GM19351 (cell line): ENCODE measurements at regions not wholly inside any gene's neighbourhood (a gene's known extent, or its start where the extent isn't known, plus 50 kb on each side); places are given as distances from the start of the nearest gene placed in this dataset.

ENCODE experiments used
- ATAC-seq: cut with Tn5 transposase; IDR thresholded peaks from one replicate; pipeline ENCODE4 v1.9.1; 2021; ENCODE audit warnings: mild to moderate bottlenecking, moderate library complexity; ENCODE audit not compliant: unreplicated experiment

DNA sequence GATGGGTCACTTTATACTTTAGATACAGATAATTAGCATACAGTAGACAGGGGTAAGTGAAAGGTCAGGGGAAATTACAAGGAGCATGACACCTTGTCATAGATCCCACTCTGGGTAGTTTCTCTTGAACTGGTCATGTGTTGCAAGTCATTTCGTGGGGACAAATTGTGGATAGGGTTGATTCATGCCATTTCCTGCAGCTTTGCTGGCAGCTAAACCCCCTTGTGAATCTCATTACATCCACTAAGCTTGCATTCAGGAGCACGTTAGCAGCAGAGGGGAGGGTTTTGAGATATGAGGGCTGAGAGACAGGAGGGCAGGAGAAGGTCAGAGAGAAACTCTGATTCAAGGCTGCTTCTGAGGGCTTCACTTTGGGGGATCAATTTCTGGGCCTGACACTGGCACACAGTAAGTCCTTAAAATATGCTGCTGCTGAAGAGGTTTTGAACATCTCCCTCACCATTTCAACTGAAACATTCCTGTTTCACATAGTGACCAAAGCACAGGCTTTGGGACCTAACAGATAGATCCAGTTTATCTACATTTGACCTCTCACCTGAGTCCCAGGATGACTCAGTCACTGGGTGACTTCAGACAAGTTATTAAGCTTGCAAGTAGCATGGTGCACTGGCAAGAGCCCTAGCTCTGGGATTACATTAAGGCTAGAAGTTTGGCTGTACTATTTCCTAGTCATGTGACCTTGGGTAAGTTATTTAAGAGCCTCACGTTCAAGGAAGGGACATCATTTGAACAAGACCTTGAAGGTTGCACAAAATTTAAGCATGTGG, 206.0 kb upstream of the USP24 start:
- no peak for ATAC-seq

DNA sequence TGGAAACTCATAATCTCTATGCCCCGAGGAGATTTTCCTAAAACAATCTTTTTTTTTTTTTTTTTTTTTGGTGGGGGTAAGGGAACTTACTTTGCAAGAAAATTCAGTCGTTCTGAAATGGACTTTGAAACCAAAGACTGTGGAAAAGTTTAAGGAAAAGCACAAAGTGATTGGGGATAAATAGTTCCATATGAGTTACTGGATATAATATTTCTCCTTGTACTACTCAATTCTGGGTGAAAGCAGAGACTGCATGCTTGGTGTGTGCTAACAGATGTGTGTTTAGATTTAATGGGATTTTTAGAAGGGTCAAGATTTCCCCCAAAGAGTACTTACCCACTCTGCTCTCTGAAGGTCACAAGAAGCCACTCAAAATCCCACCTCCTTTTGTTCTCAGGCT, 204.9 kb upstream of the USP24 start:
- no peak for ATAC-seq

DNA sequence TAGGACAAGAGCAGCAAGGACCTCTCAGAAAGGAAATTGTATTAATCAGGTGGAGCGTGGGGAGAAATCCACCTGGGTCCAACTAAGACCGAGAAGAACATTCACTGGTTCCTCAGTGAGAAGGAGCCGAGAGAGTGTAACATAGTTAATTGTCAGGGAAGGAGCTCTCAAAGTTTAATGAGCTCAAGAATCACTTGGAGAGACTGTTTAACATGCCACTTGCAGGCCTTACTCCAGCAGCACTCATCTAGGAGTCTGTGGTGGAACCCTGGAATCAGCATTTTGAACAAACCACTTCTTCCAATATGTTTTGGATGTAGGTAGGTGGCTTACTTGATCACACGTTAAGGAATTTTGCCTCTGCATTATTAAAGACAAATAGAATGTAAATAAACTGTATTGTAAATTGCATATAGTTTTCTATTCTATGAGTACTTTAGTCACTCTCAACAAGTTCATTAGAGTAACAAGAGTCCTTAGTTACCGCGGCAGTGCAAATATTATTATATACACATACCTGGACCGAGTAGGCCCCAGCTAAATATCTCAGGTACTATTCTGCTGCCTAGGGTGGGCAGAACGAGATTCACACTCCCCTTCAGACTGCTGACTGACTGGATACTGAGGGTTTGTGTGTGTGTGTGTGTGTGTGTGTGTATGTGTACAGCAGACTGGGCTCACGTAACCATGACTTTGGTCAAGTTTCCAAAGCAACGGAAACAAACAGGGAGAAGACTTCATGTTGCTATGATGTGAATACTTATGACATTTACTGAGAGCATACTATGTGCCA, 203.2 kb upstream of the USP24 start:
- no peak for ATAC-seq

DNA sequence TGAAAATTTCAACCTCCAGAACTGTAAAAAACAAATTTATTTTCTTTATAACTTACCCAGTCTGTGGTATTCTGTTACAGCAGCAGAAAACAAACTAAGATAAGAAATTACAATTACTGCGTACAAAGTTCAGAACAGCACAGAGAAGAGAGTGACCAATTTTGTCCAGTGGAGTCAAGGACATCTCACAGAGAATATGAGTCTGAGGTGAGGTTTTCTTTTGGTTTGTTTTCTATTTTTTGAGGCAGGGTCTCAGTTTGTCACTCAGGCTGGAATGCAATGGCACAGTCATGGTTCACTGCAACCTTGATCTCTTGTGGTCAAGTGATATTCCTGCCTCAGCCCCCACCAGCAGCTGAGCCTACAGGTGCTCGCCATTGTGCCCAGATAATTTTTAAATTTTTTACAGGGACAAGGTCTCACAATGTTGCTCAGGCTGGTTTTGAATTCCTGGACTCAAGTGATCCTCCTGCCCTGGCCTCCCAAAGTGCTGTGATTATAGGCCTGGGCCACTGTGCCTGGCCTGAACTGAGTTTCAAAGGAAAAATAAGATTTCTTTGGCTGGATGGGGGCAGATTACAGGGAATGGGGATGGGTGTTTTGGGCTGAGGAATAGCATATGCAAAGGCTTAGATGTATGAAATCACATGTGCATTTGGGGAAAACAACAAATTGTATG, 201.1 kb upstream of the USP24 start:
- no peak for ATAC-seq

DNA sequence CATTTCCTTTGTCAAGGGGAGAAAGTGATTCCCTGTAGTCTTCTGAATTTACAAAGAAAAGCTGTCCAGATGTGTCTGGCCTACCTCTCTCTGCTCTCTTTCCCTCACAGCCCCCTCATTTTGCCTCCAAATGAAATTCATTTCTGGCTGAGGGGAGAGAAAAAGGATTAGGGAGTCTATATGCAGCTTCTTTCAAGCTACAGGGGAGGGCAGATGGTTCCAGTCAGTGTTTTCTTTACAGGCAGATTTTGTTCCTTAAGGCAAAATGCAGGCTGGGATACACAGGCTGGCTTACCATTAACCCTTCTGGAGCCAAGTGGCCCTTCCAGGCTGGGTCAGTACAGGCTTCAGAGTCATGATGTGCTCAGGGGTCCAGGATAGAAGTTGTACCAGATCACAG, 198.1 kb upstream of the USP24 start:
- ATAC-seq, result no peak

DNA sequence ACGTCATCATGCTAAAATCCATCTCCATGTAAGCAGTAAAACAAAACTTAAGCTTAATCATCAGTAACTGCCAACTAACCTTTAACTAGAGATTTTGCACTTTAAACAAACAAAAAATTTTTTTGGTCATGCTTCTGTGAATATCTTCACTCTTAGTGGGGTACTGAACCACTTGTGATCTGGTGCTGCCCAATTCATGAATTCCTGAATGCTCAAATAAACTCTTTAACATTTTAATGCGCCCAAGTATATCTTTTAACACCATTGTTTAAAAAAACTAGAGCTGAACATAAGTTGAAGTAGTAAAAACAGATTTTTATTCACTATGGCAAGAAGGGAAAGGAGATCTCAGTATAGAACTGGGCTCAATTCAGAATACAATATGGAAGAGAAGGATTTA, 196.9 kb upstream of the USP24 start:
- no peak for ATAC-seq

DNA sequence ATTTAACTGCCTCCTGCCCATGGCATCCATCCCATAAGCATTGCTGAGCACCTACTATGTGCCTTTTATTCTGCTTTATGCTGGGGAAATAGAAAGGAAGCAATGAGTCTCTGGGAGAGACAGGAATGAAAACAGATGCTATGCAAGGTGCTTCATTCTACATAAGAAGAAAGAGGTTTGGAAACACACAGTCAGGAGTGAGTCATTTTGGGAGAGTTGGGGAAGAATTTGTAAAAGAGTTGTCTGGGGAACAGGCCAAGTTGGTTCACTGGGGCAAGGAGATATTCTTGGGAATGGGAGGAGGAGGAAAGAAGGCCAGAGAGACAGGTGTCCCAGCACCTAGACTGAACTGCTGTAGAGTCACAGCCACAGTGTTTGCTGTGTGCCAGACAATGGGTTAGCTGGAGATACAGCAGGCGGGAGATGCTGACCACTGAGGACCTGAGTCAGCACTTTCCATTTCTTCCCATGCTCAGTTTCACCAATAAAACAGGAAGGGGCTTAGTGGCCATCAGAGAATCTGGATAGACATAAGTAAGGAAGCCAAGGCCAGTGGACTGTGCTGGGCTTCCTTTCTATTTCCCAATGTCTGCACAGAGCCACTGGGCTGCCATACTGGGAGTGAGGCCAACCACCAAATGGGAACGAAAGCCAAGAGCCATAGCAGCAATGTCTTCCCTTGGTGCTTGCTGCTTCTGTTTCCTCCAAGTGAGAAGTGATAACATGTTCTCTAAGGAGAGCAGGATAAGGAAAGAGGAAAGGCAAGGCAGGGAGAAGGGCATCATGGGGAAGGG, 187.7 kb upstream of the USP24 start:
- no peak for ATAC-seq

DNA sequence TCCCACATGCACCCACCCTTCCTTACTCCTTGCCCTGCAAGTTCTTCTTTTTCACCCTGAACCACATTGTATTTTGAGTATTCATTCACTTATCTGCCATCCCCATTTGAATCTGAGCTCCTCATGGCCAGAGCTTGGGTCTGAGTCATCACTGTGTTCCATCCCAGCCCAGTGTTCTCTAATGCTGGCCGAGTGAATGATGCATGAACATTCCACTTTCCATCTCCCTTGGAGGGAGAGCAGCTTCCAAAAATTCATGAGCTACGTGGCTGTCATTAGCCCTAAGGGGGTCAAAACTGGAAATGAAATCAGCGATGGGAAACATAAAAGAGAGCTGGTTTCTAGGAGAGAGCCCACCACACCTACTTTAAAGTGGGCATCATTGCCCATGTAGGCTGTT, 187.0 kb upstream of the USP24 start:
- no peak for ATAC-seq

DNA sequence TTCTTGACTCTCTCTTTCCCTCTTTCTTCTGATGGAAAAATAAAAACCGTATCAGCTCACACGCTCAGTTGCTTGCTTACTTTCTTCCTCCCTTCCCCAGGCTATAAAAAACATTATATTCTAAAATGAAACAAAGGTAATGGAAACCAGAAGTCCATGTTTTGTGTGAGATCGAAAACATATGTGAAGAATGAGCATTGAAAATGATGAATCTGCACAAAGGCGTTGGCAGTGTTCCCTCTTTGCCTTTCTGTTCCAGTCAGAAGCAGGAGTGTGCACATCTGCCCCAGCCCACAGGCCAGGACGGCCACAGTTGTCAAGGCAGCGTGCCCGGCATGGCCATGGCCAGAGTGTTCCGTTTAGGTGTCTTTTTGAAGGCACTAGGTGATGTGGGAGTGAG, 185.3 kb upstream of the USP24 start:
- ATAC-seq, result no peak

DNA sequence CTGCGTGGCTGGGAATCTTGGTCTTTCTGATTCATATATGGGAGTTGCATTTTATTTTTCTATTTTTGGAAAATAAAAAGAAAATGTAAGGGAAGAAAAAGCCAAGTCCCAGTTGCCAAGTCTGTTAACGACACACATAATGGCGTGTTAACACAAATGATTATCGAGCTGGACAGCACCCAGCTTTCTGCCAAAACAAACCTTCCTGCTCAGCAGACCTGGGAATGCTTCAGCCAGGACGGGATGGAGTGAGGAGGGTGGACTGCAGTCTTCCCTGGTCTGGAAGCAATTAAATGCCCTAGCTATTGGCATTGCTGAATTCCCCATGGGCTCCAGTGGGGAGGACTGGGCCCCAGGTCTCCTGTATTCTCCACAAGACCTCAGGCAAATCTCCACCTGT, 184.2 kb upstream of the USP24 start:
- no peak for ATAC-seq

DNA sequence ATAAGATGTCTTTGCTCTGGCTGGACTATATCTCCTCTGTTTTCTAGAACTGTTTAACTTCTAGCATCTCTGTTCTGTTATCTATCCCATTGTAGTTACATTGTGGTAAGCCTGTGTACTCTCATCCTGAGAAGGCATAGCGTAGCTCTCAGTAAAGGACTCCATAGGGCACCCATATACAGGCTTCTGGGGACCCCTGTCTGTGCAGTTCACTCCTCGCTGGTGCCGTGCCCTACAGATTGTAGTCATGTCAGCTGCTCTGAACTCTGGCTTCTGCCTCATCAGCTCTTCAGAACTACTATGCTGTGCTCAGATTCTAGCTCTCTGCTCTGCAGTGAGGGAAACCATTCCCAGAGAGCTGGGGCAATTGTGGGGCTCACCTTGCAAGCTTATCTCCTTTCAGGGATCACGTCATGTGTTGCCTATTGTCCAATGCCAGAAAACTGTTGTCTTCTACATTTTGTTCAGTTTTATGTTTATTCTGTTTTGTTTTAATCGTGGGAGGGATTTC, 181.3 kb upstream of the USP24 start:
- no peak for ATAC-seq

DNA sequence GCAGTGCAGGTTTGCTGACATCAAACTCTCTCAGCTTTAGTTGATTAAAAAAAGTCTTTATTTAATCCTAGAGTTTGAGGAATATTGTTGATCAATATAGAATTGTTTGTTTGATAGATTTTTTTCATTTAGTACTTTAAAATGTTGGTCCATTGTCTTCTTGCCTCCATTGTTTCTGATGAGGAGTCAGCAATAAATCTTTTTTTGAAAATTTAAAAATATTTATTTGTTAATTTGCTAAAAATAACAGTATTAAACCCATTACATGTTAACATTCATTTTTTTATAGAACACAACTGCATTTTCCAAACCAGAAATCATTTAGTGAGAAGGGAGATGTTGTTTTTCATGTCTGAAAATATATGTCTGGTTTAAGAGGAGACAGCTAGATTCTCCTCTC, 173.8 kb upstream of the USP24 start:
- ATAC-seq, result no peak

DNA sequence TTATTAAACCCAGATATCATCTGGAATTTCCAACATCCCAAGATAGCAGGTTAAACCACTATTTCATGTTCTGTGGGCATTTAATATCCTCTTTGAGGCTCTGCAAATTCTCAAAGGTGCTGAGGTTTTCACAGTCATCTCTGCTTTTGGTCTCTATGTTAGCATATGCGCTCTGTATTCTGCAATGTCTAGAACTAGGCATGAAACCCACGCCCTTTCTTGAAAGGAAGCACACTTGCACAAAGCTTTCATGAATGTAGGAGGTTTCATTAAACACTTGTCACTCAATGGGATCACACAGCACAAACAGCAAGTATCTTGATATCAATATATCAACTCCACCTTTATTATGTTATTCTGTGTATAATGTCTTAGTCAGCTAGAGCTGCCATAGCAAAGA, 172.0 kb upstream of the USP24 start:
- ATAC-seq, result no peak

DNA sequence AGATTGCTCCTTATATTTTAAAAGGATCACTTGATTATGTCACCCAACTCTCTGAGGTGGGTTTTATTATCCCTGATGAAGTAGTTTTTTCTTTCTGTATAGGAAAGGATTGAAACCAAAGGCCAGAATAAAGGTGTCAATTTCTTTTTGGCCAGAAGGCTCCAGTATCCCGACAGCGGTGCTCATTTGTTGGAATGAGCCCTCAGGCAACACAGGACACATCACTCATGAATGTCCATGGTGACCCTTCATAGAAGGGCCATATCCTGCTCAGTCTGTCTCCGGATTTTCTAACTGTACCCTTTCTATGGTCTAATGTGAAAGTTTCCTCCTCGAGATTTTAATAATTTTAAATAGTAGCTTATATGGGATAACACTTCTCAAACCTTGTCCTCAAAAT, 171.3 kb upstream of the USP24 start:
- no peak for ATAC-seq

DNA sequence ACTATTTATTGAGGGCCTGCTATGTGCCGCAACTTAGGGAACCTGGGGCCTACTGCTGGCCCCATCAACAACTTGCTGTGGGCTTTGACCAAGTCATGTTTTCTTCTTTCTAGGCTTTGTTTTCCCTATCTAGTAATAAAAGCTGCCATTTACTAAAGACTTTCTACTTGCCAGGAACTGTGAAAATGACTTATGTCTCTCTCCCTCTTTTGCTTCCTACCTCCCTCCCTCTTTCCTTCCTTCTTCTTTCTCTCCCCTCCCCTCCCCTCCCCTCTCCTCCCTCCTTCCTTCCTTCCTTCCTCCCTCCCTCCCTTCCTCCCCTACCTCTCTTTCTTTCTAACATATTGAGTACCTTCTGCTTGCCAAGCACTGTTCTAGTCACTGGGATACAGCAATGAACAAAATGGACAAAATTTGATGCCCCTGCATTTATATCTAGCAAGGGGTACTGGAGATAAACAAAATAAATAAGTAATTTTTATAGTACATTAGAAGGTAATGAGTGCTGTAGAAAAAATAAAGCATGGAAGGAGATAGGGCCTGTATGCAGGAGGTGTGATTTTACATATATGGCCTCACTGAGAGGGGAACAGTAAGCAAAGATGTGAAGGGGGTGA, 170.3 kb upstream of the USP24 start:
- no peak for ATAC-seq

DNA sequence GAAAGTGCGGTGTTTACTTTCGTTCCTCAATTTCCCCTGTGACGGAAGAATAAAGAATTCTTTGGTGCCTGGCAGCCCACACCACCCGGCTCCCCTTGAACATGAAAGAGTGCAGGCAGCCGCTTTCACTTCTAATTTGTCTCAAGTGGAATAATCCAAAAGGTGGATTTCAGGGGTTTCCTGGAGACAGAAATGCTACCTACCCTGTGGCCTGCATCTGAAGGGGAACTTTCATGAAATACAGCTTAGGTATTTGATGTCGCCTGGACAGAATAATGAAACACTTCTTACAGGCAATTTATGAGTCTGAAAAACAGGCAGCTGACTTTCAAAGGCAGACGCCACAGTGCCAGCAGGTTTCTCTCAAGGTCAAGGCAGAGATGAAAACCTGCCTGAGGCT, 169.5 kb upstream of the USP24 start:
- ATAC-seq, result no peak

DNA sequence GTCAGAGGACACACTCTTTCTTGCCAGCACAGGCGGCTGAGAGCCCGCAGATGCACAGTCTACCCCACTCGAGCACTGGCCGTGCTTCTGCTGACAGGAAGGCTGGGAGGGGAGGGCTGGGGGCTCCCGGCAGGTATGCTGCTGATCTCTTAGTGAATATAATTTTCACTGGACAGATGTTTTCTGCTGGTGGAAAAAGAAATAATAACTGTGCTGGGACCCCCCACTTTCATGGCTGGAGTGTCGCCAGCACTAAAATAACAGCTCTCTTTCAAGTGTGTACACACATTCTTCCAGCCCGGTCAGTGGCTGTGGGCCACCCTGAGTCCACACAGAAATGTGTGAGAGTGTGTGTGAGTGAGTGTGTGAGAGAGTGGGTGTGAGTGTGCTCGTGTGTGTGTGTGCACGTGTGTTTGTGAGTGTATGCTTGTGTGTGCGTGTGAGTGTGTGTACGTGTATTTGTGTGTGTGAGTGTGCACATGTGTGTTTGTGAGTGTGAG, 167.7 kb upstream of the USP24 start:
- ATAC-seq, result no peak

DNA sequence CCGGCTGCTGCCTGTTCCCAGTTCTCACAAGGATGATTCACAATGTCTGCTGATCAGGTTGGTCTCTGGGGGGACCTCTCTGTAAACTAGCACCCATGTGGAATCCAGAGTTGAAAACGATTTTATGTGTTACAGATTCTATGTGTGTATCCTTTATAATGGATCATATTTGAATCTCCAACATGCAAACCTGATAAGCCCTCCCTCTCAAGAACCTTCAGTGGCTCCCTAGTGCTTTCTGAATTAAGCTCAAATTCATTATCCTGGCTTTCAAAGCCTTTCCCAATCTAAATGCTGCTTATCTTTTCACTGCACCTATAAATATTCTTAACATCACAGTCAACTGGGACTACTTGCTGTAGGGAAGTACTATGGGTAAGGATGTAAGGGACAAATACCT, 166.8 kb upstream of the USP24 start:
- no peak for ATAC-seq

DNA sequence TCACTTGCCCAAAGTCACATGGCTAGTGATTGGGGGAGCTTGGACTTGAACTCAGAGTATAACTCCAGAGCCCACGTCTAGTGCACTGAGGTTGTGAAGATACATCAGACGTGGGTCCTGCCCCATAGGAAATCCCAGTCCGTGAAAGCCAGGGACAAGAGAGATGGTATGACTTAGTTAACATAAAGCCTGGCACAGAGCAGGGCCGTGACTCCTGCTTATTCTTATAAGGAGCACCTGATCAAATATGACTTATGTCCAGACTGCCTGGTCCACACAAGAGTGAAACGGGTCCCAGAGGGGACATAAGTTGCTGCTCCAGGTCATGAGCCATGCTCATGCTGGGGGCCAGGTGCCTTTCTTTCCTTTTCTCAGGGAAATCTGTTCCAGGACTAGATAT, 166.3 kb upstream of the USP24 start:
- no peak for ATAC-seq

DNA sequence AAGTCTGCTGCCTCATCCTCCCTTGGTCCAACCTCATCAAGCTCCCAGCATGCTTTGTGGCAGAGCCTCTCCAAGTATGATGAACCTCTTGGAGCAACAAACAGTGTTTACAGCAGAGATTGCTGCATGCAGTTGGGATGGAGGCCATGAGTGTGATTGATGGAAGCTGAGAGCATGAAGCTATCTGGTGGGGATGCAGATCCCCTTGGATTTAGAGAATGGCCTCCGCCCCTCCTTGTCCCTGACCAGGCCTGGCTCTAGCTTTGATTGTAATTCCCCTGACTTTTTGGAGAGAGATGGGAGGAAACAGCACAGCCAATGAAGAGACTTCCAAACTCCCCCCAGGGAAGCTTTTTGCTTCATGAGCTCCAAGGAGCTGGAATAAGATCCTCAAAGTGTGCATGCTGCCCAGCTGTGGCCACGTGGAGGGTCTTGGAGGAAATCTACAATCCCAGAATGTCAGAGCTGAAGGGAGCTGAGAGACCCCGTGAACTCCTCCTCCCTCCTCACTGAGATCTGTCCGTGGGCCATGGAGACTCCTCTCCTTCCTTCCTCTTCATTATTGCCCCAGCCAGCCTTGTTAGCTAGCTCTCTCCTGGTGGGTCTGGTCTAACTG, 165.3 kb upstream of the USP24 start:
- no peak for ATAC-seq
